ENCODE measurements at regions not wholly inside any gene's neighbourhood (a gene's known extent, or its start where the extent isn't known, plus 50 kb on each side); places are given as distances from the start of the nearest gene placed in this dataset.

- no peak overlapping the region for H3K27ac ChIP-seq
- no peak for ATAC-seq
- DNase-seq, result no peak
- intact Hi-C loops (cut with DNase I), result no loop called here
- H3K9me3 ChIP-seq, result no peaks in the 10 kb centered on the region
- no peak for TF ChIP-seq CTCF (IDR thresholded peaks at IDR 0.05)
- H3K27me3 ChIP-seq, result peaks cover 0 to 17% (median 0%) of the 10 kb centered on the region in 7 donors
- H3K36me3 ChIP-seq, result no peaks in the 10 kb centered on the region
- no peak overlapping the region for H3K4me3 ChIP-seq
- H3K4me1 ChIP-seq, result no peaks in the 10 kb centered on the region
- WGBS, 2 donors, result 49 to 62% methylated on average over 5 of the region's 5 CpGs
These were observed 347.6 kb upstream of the FAM241A start for GRCh38 chr4:111797455-111798163.

GRCh38 chr4:111798840-111799239 lies 346.4 kb upstream of the FAM241A start:
- ATAC-seq (no peak), DNase-seq (no peak)
- no peaks in the 10 kb centered on the region for H3K9me3 ChIP-seq
- TF ChIP-seq CTCF (IDR thresholded peaks at IDR 0.05), result no peak
- H3K4me3 ChIP-seq, result no peak overlapping the region
- H3K36me3 ChIP-seq, result no peaks in the 10 kb centered on the region
- no peaks in the 10 kb centered on the region for H3K4me1 ChIP-seq
- WGBS, 2 donors, result 49% methylated on average over 2 of the region's 2 CpGs
- no peak overlapping the region for H3K27ac ChIP-seq
- H3K27me3 ChIP-seq, result peaks cover 0 to 17% (median 0%) of the 10 kb centered on the region in 7 donors
- intact Hi-C loops (cut with DNase I), result no loop called here

- peaks cover 0 to 17% (median 0%) of the 10 kb centered on the region in 7 donors for H3K27me3 ChIP-seq
- H3K4me1 ChIP-seq, result no peaks in the 10 kb centered on the region
- intact Hi-C loops (cut with DNase I), result no loop called here
- no peak overlapping the region for H3K27ac ChIP-seq
- H3K4me3 ChIP-seq, result no peak overlapping the region
- no peak for ATAC-seq
- DNase-seq, result no peak
- no peaks in the 10 kb centered on the region for H3K9me3 ChIP-seq
- 71 to 89% methylated on average over 2 of the region's 2 CpGs for WGBS, 2 donors
- no peak for TF ChIP-seq CTCF (IDR thresholded peaks at IDR 0.05)
- H3K36me3 ChIP-seq, result no peaks in the 10 kb centered on the region
These were observed 344.7 kb upstream of the FAM241A start for GRCh38 chr4:111800551-111800950.

GRCh38 chr4:111802191-111802590 lies 343.1 kb upstream of the FAM241A start:
- ATAC-seq (no peak), DNase-seq (no peak)
- Histone ChIP-seq H3K4me1 (no peaks in the 10 kb centered on the region), H3K27ac (no peak overlapping the region), H3K9me3 (no peaks in the 10 kb centered on the region), H3K36me3 (no peaks in the 10 kb centered on the region), H3K4me3 (no peak overlapping the region), H3K27me3 (peaks cover 0 to 14% (median 0%) of the 10 kb centered on the region in 7 donors)
- WGBS, 2 donors, result 75 to 77% methylated on average over 3 of the region's 3 CpGs
- no peak for TF ChIP-seq CTCF (IDR thresholded peaks at IDR 0.05)
- intact Hi-C loops (cut with DNase I), result no loop called here
